ENCODE measurements at regions not wholly inside any gene's neighbourhood (a gene's known extent, or its start where the extent isn't known, plus 50 kb on each side); places are given as distances from the start of the nearest gene placed in this dataset.

DNA sequence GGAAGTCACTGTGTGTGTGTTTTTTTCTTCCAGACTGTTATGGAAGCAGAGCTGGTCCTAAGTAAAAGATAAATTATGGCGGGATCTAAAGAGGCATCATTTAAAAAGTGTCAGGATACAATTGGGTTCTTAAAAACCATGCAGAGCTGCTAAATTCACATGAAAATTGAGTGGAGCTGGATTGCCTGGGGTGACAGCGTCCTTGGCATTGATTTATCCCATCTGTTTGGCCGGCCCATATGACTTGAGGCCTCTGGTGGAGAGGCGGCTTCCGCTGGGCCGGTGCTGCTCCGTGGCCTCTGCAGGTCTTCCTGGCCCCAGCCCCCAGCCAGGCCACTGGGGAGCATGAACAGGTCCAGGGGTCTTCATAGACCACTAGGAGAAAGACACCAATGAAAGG lies 165.5 kb downstream of the GLI2 start:
- TF ChIP-seq CTCF (IDR thresholded peaks at IDR 0.05; ENCODE audit: poor library complexity, severe bottlenecking) = no peak
- no peak for TF ChIP-seq POLR2AphosphoS5 (IDR thresholded peaks at IDR 0.05)

Measured in neural cell (in vitro differentiated cells).